ENCODE measurements at regions not wholly inside any gene's neighbourhood (a gene's known extent, or its start where the extent isn't known, plus 50 kb on each side); places are given as distances from the start of the nearest gene placed in this dataset.
"Not testable (repeated sequence)": the region's sequence is repeated elsewhere in the genome, so short reads cannot be mapped to it uniquely, and the experiment has no call there.

- not testable (repeated sequence) for ATAC-seq, DNase-seq
Observed at GRCh38 chr4:86527713-86528112, 66.4 kb upstream of the PTPN13 start.

- ATAC-seq: no peak
- DNase-seq: no peak
Observed at GRCh38 chr4:86529436-86529835, 64.7 kb upstream of the PTPN13 start.

GRCh38 chr4:86530183-86530582 is 63.9 kb upstream of the PTPN13 start:
- ATAC-seq: no peak
- DNase-seq: no peak

- no peak for DNase-seq
Observed at GRCh38 chr4:86531440-86531839, 62.7 kb upstream of the PTPN13 start.

GRCh38 chr4:86532851-86533250 is 61.3 kb upstream of the PTPN13 start:
- DNase-seq (no peak), ATAC-seq (no peak)

More at GRCh38 chr4:86531440-86531839, 62.7 kb upstream of the PTPN13 start:
- ATAC-seq: no peak

- ATAC-seq: no peak
- no peak for DNase-seq
Observed at GRCh38 chr4:86536151-86536550, 58.0 kb upstream of the PTPN13 start.

- no peak for DNase-seq
- ATAC-seq: no peak
Observed at GRCh38 chr4:86542319-86543027, 51.6 kb upstream of the PTPN13 start.

GRCh38 chr4:86543080-86543479 is 51.0 kb upstream of the PTPN13 start:
- DNase-seq (no peak), ATAC-seq (no peak)

GRCh38 chr4:86543560-86544309 is 50.4 kb upstream of the PTPN13 start:
- no peak for ATAC-seq
- DNase-seq: no peak

- no peak for DNase-seq
- ATAC-seq: no peak
Observed at GRCh38 chr4:86544310-86544966, 49.7 kb upstream of the PTPN13 start.
